H9 (cell line): ENCODE measurements at regions not wholly inside any gene's neighbourhood (a gene's known extent, or its start where the extent isn't known, plus 50 kb on each side); places are given as distances from the start of the nearest gene placed in this dataset.

Experiments
- DNase-seq: peaks from one replicate; pipeline ENCODE4 v3.0.0-alpha.2; 2017
- H2AFZ ChIP-seq: one replicate; pipeline ENCODE4 v1.6.1; 2013; ENCODE audit warnings: mild to moderate bottlenecking, low read length, control low read depth, moderate library complexity
- H2AK5ac ChIP-seq: 2 replicates; pipeline ENCODE4 v1.6.1; 2013; ENCODE audit warnings: low read length, control low read depth, mixed read lengths; ENCODE audit not compliant: insufficient read length
- H2BK120ac ChIP-seq: one replicate; pipeline ENCODE4 v1.6.1; 2013; ENCODE audit warnings: low read depth, mild to moderate bottlenecking, low read length, control low read depth, inconsistent platforms; ENCODE audit not compliant: poor library complexity, severe bottlenecking
- H2BK12ac ChIP-seq: 2 replicates; pipeline ENCODE4 v1.6.1; 2013; ENCODE audit warnings: low read length, control low read depth, mixed read lengths, low read depth; ENCODE audit not compliant: insufficient read length
- H2BK15ac ChIP-seq: 2 replicates; pipeline ENCODE4 v1.6.1; 2013; ENCODE audit warnings: low read depth, low read length, control low read depth
- H2BK20ac ChIP-seq: one replicate; pipeline ENCODE4 v1.6.1; 2013; ENCODE audit warnings: low read depth, mild to moderate bottlenecking, low read length, control low read depth, inconsistent platforms; ENCODE audit not compliant: poor library complexity, severe bottlenecking
- H2BK5ac ChIP-seq: 2 replicates; pipeline ENCODE4 v1.6.1; 2013; ENCODE audit warnings: low read length, control low read depth, mixed read lengths; ENCODE audit not compliant: insufficient read length
- H3K14ac ChIP-seq: 2 replicates; pipeline ENCODE4 v1.6.1; 2013; ENCODE audit warnings: low read length, control low read depth; ENCODE audit not compliant: insufficient read depth
- H3K18ac ChIP-seq: 2 replicates; pipeline ENCODE4 v1.6.1; 2013; ENCODE audit warnings: low read depth, mild to moderate bottlenecking, mixed read lengths, low read length, control low read depth; ENCODE audit not compliant: insufficient read length
- H3K23ac ChIP-seq: 2 replicates; pipeline ENCODE4 v1.6.1; 2013; ENCODE audit warnings: low read length, control low read depth, mixed read lengths, low read depth; ENCODE audit not compliant: insufficient read length
- H3K23me2 ChIP-seq: 2 replicates; pipeline ENCODE4 v1.6.1; 2013; ENCODE audit warnings: low read depth, mild to moderate bottlenecking, mixed read lengths, low read length, control low read depth; ENCODE audit not compliant: insufficient read length, poor library complexity, severe bottlenecking
- H3K27ac ChIP-seq: 2 replicates; pipeline ENCODE4 v1.5.1; 2013; ENCODE audit warnings: low read length, control low read depth, mixed read lengths, low read depth; ENCODE audit not compliant: insufficient read length
- H3K27me3 ChIP-seq: 2 replicates; pipeline ENCODE4 v1.6.1; 2013; ENCODE audit warnings: low read length, control low read depth, inconsistent platforms; ENCODE audit not compliant: insufficient read depth
- H3K4ac ChIP-seq: 2 replicates; pipeline ENCODE4 v1.6.1; 2013; ENCODE audit warnings: low read depth, mild to moderate bottlenecking, control low read depth, inconsistent platforms, low read length, moderate library complexity
- H3K4me1 ChIP-seq: 2 replicates; pipeline ENCODE4 v1.6.1; 2013; ENCODE audit warnings: low read length, control low read depth, inconsistent platforms; ENCODE audit not compliant: insufficient read depth
- H3K4me2 ChIP-seq: 2 replicates; pipeline ENCODE4 v1.6.1; 2013; ENCODE audit warnings: low read length, control low read depth, mixed read lengths; ENCODE audit not compliant: insufficient read length, insufficient read depth
- H3K56ac ChIP-seq: 2 replicates; pipeline ENCODE4 v1.6.1; 2013; ENCODE audit warnings: low read depth, mild to moderate bottlenecking, mixed read lengths, low read length, control low read depth; ENCODE audit not compliant: insufficient read length
- H3K79me1 ChIP-seq: 2 replicates; pipeline ENCODE4 v1.6.1; 2013; ENCODE audit warnings: low read depth, mild to moderate bottlenecking, moderate library complexity, low read length, control low read depth, inconsistent platforms; ENCODE audit not compliant: insufficient read depth, poor library complexity, severe bottlenecking
- H3K79me2 ChIP-seq: 2 replicates; pipeline ENCODE4 v1.6.1; 2013; ENCODE audit warnings: low read length, control low read depth, inconsistent platforms; ENCODE audit not compliant: insufficient read depth
- H3K9ac ChIP-seq: 2 replicates; pipeline ENCODE4 v1.6.1; 2013; ENCODE audit warnings: low read length, control low read depth, mixed read lengths; ENCODE audit not compliant: insufficient read length; ENCODE audit errors: extremely low read depth
- H3K9me3 ChIP-seq: one replicate; pipeline ENCODE4 v1.6.1; 2013; ENCODE audit warnings: low read depth, low read length, inconsistent platforms; ENCODE audit not compliant: control insufficient read depth
- H3T11ph ChIP-seq: one replicate; pipeline ENCODE4 v1.6.1; 2013; ENCODE audit warnings: mild to moderate bottlenecking, low read length, control low read depth, inconsistent platforms
- H4K20me1 ChIP-seq: one replicate; pipeline ENCODE4 v1.6.1; 2013; ENCODE audit not compliant: control insufficient read depth, insufficient read length, insufficient read depth
- H4K5ac ChIP-seq: 2 replicates; pipeline ENCODE4 v1.6.1; 2013; ENCODE audit warnings: low read depth, mild to moderate bottlenecking, mixed read lengths, low read length, control low read depth; ENCODE audit not compliant: insufficient read length
- H4K8ac ChIP-seq: replicated peaks from 2 replicates; pipeline ENCODE4 v1.6.1; 2013; ENCODE audit warnings: low read length, control low read depth, mixed read lengths, low read depth; ENCODE audit not compliant: insufficient read length
- H4K91ac ChIP-seq: 2 replicates; pipeline ENCODE4 v1.6.1; 2013; ENCODE audit warnings: low read depth, mild to moderate bottlenecking, moderate library complexity, mixed read lengths, low read length, control low read depth; ENCODE audit not compliant: insufficient read length
- H3K27ac Mint-ChIP-seq, 3 experiments: 2 replicates in 2 of 3; 3 replicates in 1 of 3; pipeline ENCODE4 v1.8.0; 2020 to 2021; ENCODE audit warnings: mixed read lengths in 3 of 3, mild to moderate bottlenecking in 1 of 3, moderate library complexity in 1 of 3
- H3K27me3 Mint-ChIP-seq: 2 replicates; pipeline ENCODE4 v1.8.0; 2021; ENCODE audit warnings: low read depth, mild to moderate bottlenecking, moderate library complexity, mixed read lengths
- H3K36me3 Mint-ChIP-seq, 3 experiments: 2 replicates in 2 of 3; 3 replicates in 1 of 3; pipeline ENCODE4 v1.8.0; 2020 to 2021; ENCODE audit warnings: low read depth in 3 of 3, mixed read lengths in 3 of 3; ENCODE audit not compliant: insufficient read depth in 1 of 3
- H3K4me1 Mint-ChIP-seq, 2 experiments: 2 replicates each; pipeline ENCODE4 v1.8.0; 2020; ENCODE audit warnings: mixed read lengths in 2 of 2
- H3K4me3 Mint-ChIP-seq, 2 experiments: 2 replicates in 1 of 2; 3 replicates in 1 of 2; pipeline ENCODE4 v1.8.0; 2020 to 2021; ENCODE audit warnings: mild to moderate bottlenecking in 2 of 2, mixed read lengths in 2 of 2, moderate library complexity in 1 of 2
- H3K9me3 Mint-ChIP-seq, 2 experiments: 2 replicates in 1 of 2; 3 replicates in 1 of 2; pipeline ENCODE4 v1.8.0; 2020; ENCODE audit warnings: mild to moderate bottlenecking in 2 of 2, mixed read lengths in 2 of 2, moderate library complexity in 1 of 2
- WGBS: extraction: QIAGEN DNeasy Blood & Tissue Kit; methylation state at CpG from one replicate; pipeline ENCODE4 v1.1.7; 2013; ENCODE audit warnings: missing lambda C conversion rate, low lambda C conversion rate, mixed read lengths; ENCODE audit not compliant: insufficient read length; ENCODE audit errors: extremely low coverage; 5-methylcytosine and 5-hydroxymethylcytosine counted together
- TF ChIP-seq, protein P1 (sequence below): fragments of 200-600 bp; sonication (generic); conservative IDR thresholded peaks from 3 replicates; pipeline ENCODE4 v1.8.0; 2021; ENCODE audit warnings: antibody characterized with exemption, mild to moderate bottlenecking

DNA sequence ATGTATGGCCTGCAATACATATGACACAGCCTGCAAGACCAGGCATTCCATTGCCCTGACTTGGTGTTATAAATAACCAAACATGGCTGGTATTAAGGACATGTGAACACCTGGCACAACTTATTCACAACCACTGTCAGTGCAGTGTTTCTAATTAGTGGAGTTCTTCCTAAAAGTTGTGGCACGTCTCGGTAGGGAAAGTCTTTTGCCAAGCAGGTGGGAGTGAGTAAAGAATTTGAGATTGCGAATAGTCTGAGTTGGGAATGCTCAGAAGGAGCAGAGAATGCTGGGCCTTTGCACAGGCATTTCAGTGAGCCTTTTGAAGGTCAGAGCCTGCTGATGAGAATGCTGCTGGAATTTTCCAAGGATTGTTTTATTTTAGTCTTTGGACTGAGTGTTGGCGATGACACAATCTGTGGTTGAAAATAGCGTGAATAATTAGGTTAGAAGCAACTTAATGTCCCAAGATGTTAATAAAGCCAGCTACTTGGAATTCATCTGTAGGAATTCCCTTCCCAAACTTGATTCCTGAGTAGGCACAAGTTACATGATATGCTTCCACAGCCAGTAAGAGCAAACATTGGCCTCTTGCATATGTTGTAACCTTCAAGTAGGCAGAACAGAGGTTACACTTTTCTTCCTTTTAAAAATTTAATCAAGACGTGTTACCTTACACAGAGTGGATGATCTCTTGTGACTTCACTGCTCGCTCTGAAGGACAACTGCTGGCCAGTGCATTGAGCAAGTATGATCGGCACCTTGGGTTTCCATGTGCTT, 83.6 kb upstream of the PGRMC2 start:
- Histone ChIP-seq H4K20me1 (no peaks in the 10 kb centered on the region), H4K8ac (no peak overlapping the region), H3K23me2 (no peaks in the 10 kb centered on the region), H3K18ac (no peak overlapping the region), H3K79me1 (no peaks in the 10 kb centered on the region), H3K4me1 (no peaks in the 10 kb centered on the region), H3K4ac (no peak overlapping the region), H3K27ac (no peak overlapping the region), H3K27me3 (no peaks in the 10 kb centered on the region), H4K5ac (no peak overlapping the region), H4K91ac (no peak overlapping the region), H2AK5ac (no peak overlapping the region), H2BK20ac (no peak overlapping the region), H3K4me2 (no peak overlapping the region), H2BK12ac (no peak overlapping the region), H3T11ph (no peak overlapping the region), H3K23ac (no peak overlapping the region), H3K14ac (no peak overlapping the region), H2BK5ac (no peak overlapping the region), H2AFZ (no peak overlapping the region), H2BK15ac (no peak overlapping the region), H3K79me2 (no peaks in the 10 kb centered on the region), H3K9me3 (no peaks in the 10 kb centered on the region), H2BK120ac (no peak overlapping the region), H3K9ac (no peak overlapping the region), H3K56ac (no peak overlapping the region)
- no peak overlapping the region for H3K4me3 Mint-ChIP-seq
- no peaks in the 10 kb centered on the region; the same call in 1 of the 2 replicates for H3K27me3 Mint-ChIP-seq
- no peaks in the 10 kb centered on the region for H3K4me1 Mint-ChIP-seq
- H3K27ac Mint-ChIP-seq = no peak overlapping the region
- no CpG with 5 or more reads among the region's 8 CpGs for WGBS
- peaks cover 19 to 21% of the 10 kb centered on the region in 2 experiments for H3K9me3 Mint-ChIP-seq
- TF ChIP-seq, protein P1, sequence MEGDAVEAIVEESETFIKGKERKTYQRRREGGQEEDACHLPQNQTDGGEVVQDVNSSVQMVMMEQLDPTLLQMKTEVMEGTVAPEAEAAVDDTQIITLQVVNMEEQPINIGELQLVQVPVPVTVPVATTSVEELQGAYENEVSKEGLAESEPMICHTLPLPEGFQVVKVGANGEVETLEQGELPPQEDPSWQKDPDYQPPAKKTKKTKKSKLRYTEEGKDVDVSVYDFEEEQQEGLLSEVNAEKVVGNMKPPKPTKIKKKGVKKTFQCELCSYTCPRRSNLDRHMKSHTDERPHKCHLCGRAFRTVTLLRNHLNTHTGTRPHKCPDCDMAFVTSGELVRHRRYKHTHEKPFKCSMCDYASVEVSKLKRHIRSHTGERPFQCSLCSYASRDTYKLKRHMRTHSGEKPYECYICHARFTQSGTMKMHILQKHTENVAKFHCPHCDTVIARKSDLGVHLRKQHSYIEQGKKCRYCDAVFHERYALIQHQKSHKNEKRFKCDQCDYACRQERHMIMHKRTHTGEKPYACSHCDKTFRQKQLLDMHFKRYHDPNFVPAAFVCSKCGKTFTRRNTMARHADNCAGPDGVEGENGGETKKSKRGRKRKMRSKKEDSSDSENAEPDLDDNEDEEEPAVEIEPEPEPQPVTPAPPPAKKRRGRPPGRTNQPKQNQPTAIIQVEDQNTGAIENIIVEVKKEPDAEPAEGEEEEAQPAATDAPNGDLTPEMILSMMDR = no peak
- H3K36me3 Mint-ChIP-seq = peaks cover 9 to 20% (median 17%) of the 10 kb centered on the region in 3 experiments
- no peak for DNase-seq
